Endodermal cell (in vitro differentiated cells): ENCODE measurements at regions not wholly inside any gene's neighbourhood (a gene's known extent, or its start where the extent isn't known, plus 50 kb on each side); places are given as distances from the start of the nearest gene placed in this dataset.
A peak's percentile ranks its signal among the peaks of the same experiment; 100 is the strongest.

Experiments
- DNase-seq: peaks from one replicate; pipeline ENCODE4 v3.0.0-alpha.2; 2017
- H3K27ac ChIP-seq: 2 replicates; pipeline ENCODE4 v1.5.1; 2013; ENCODE audit warnings: mild to moderate bottlenecking, low read depth, low read length, moderate library complexity
- H3K27me3 ChIP-seq: 2 replicates; pipeline ENCODE4 v1.6.1; 2013; ENCODE audit warnings: mild to moderate bottlenecking, low read length, moderate library complexity; ENCODE audit not compliant: insufficient read depth, control insufficient read depth, poor library complexity, severe bottlenecking
- H3K36me3 ChIP-seq: 2 replicates; pipeline ENCODE4 v1.7.0; 2013; ENCODE audit warnings: mild to moderate bottlenecking, low read length, moderate library complexity; ENCODE audit not compliant: control insufficient read depth, insufficient read depth
- H3K4me1 ChIP-seq: one replicate; pipeline ENCODE4 v1.7.0; 2013; ENCODE audit warnings: low read length; ENCODE audit not compliant: control insufficient read depth, insufficient read depth
- H3K4me3 ChIP-seq: 2 replicates; pipeline ENCODE4 v1.5.1; 2013; ENCODE audit warnings: mild to moderate bottlenecking, low read length, moderate library complexity
- H3K9ac ChIP-seq: 2 replicates; pipeline ENCODE4 v1.6.1; 2013; ENCODE audit warnings: mild to moderate bottlenecking, low read length, moderate library complexity; ENCODE audit not compliant: poor library complexity, severe bottlenecking; ENCODE audit errors: extremely low read depth
- H3K9me3 ChIP-seq: 2 replicates; pipeline ENCODE4 v1.6.1; 2013; ENCODE audit warnings: mild to moderate bottlenecking, low read length, moderate library complexity; ENCODE audit not compliant: control insufficient read depth
- H3K27ac Mint-ChIP-seq: 2 replicates; pipeline ENCODE4 v1.8.0; 2020; ENCODE audit warnings: mixed read lengths
- H3K27me3 Mint-ChIP-seq: 2 replicates; pipeline ENCODE4 v1.8.0; 2021; ENCODE audit warnings: mild to moderate bottlenecking, mixed read lengths; ENCODE audit not compliant: insufficient read depth
- H3K36me3 Mint-ChIP-seq: 2 replicates; pipeline ENCODE4 v1.8.0; 2020; ENCODE audit warnings: low read depth, mixed read lengths
- H3K4me1 Mint-ChIP-seq: 2 replicates; pipeline ENCODE4 v1.8.0; 2020; ENCODE audit warnings: mixed read lengths
- H3K4me3 Mint-ChIP-seq: 2 replicates; pipeline ENCODE4 v1.8.0; 2020; ENCODE audit warnings: mild to moderate bottlenecking, moderate library complexity, mixed read lengths
- H3K9me3 Mint-ChIP-seq: 2 replicates; pipeline ENCODE4 v1.8.0; 2020; ENCODE audit warnings: mild to moderate bottlenecking, mixed read lengths
- WGBS, 2 experiments: methylation state at CpG; one replicate each; pipeline versions ENCODE4 v1.1.5 to v1.1.7; 2013; ENCODE audit warnings: missing lambda C conversion rate in 2 of 2, mixed read lengths in 1 of 2; ENCODE audit not compliant: insufficient coverage in 1 of 2, insufficient read length in 1 of 2; 5-methylcytosine and 5-hydroxymethylcytosine counted together
- TF ChIP-seq, protein P1 (sequence below): fragments of 200-600 bp; sonication (generic); conservative IDR thresholded peaks from 2 replicates; pipeline ENCODE4 v1.5.0; 2021; ENCODE audit warnings: antibody characterized with exemption, mild to moderate bottlenecking

- Mint-ChIP-seq H3K9me3 (no peaks in the 10 kb centered on the region), H3K27me3 (no peaks in the 10 kb centered on the region), H3K36me3 (no peaks in the 10 kb centered on the region), H3K4me1 (peaks cover 9% of the 10 kb centered on the region), H3K27ac (no peak overlapping the region), H3K4me3 (no peak overlapping the region)
- Histone ChIP-seq H3K4me3 (no peak overlapping the region), H3K36me3 (no peaks in the 10 kb centered on the region), H3K4me1 (no peaks in the 10 kb centered on the region), H3K9ac (no peak overlapping the region), H3K27me3 (no peaks in the 10 kb centered on the region), H3K9me3 (no peaks in the 10 kb centered on the region), H3K27ac (no peak overlapping the region)
- 88% methylated on average over 3 of the region's 3 CpGs; no CpG with 5 or more reads in 1 of the 2 experiments for WGBS, 2 experiments
- TF ChIP-seq, protein P1, sequence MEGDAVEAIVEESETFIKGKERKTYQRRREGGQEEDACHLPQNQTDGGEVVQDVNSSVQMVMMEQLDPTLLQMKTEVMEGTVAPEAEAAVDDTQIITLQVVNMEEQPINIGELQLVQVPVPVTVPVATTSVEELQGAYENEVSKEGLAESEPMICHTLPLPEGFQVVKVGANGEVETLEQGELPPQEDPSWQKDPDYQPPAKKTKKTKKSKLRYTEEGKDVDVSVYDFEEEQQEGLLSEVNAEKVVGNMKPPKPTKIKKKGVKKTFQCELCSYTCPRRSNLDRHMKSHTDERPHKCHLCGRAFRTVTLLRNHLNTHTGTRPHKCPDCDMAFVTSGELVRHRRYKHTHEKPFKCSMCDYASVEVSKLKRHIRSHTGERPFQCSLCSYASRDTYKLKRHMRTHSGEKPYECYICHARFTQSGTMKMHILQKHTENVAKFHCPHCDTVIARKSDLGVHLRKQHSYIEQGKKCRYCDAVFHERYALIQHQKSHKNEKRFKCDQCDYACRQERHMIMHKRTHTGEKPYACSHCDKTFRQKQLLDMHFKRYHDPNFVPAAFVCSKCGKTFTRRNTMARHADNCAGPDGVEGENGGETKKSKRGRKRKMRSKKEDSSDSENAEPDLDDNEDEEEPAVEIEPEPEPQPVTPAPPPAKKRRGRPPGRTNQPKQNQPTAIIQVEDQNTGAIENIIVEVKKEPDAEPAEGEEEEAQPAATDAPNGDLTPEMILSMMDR = peak; percentile 80
- peak; percentile 84 for DNase-seq
Observed at GRCh38 chr5:29079771-29080170, 2041.4 kb upstream of the CDH9 start.

- Mint-ChIP-seq H3K27ac (no peak overlapping the region), H3K4me1 (peaks cover 9% of the 10 kb centered on the region), H3K36me3 (no peaks in the 10 kb centered on the region), H3K9me3 (no peaks in the 10 kb centered on the region), H3K4me3 (no peak overlapping the region), H3K27me3 (no peaks in the 10 kb centered on the region)
- Histone ChIP-seq H3K4me1 (no peaks in the 10 kb centered on the region), H3K4me3 (no peak overlapping the region), H3K9ac (no peak overlapping the region), H3K27me3 (no peaks in the 10 kb centered on the region), H3K9me3 (no peaks in the 10 kb centered on the region), H3K36me3 (no peaks in the 10 kb centered on the region), H3K27ac (no peak overlapping the region)
- DNase-seq = no peak
- 45 to 65% methylated on average over 2 to 4 of the region's 5 CpGs for WGBS, 2 experiments
- TF ChIP-seq, protein P1 = no peak
Observed at GRCh38 chr5:29077451-29077850, 2039.1 kb upstream of the CDH9 start.

- no peaks in the 10 kb centered on the region for H3K27me3 Mint-ChIP-seq
- no peak overlapping the region for H3K27ac Mint-ChIP-seq
- no peaks in the 10 kb centered on the region for H3K4me1 ChIP-seq
- no peaks in the 10 kb centered on the region for H3K27me3 ChIP-seq
- no peaks in the 10 kb centered on the region for H3K36me3 ChIP-seq
- H3K9me3 Mint-ChIP-seq = peaks cover 3% of the 10 kb centered on the region
- no peak for DNase-seq
- H3K27ac ChIP-seq = no peak overlapping the region
- no peaks in the 10 kb centered on the region for H3K36me3 Mint-ChIP-seq
- TF ChIP-seq, protein P1 = no peak
- H3K9me3 ChIP-seq = no peaks in the 10 kb centered on the region
- no peak overlapping the region for H3K4me3 Mint-ChIP-seq
- H3K4me1 Mint-ChIP-seq = peaks cover 10% of the 10 kb centered on the region
- H3K9ac ChIP-seq = no peak overlapping the region
- H3K4me3 ChIP-seq = no peak overlapping the region
- 93% methylated on average over 1 of the region's 2 CpGs; no CpG with 5 or more reads in 1 of the 2 experiments for WGBS, 2 experiments
Observed at GRCh38 chr5:29069104-29069402, 2030.7 kb upstream of the CDH9 start.
